NCI-H524 treated with DMSO at 0.1 percent for 48 hours (cell line): ENCODE measurements at regions not wholly inside any gene's neighbourhood (a gene's known extent, or its start where the extent isn't known, plus 50 kb on each side); places are given as distances from the start of the nearest gene placed in this dataset.
"Not testable (repeated sequence)": the region's sequence is repeated elsewhere in the genome, so short reads cannot be mapped to it uniquely, and the experiment has no call there.

Experiments
- DNase-seq: peaks from one replicate; lab custom pipeline; 2025; lab: John Stamatoyannopoulos, UW

DNA sequence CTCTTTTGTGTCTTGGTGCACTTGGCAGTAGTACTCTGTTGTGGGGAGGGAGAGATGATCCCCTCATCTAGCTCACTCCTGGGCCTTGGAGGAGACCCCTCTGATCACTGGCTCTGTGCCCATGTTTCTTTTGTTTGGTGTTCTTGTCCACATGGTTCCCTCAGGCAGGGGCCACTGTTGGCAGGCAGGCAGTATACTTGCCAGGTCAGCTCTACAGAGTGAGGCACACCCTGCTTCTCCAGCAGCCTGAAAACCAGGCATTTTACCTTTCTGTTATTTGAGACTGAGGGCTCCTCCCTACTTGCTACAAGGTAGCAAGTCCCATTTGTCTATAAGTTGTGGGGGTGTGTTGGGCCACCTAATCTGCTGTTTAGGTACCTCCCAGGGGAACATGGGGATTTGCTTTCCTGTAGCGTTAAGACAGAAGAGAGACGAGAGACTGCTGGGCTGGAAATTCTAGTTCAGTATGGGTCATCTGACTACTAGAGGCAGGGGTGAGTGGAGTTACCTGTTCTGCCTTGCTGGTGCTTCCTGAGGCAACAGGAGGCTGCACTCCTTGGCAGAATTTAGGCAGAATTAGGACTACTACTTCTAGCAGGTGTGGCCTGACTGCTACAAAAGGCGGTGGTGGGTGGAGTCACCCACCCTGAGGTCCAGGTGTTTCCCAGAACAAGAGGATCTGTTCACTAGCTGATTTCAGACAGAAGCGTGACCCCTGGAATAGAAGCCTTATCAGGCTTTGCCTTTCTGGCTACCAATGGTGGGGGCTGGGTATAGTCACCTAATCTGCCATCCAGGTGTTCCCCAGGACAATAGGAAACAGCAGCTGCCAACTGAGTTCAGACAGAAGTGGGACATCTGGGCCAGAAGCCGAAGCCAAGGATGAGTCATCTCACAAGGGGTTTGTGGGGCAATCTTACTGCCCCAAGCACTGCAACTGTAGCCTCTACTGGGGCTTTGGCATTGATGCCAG, 843.0 kb upstream of the ATXN8OS start:
- no peak for DNase-seq

DNA sequence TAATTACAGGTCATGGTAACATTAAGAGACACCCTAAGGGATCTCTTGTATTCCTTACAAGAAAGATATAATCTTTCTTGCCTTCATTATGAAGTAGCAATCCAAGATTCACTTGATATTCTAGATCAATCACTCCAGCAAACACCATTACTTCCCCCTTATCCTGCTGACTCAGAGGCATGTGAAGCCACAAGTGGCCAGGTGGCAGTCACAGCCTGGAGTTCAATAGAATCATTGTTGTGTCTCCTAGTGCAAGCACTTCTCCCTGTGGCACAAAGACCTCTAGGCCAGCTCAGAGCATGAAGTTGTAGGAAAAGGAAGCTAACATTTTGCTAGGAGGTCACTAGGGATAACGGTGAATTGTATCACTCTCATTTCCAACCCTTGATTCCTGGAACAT, 864.3 kb upstream of the ATXN8OS start:
- no peak for DNase-seq

DNA sequence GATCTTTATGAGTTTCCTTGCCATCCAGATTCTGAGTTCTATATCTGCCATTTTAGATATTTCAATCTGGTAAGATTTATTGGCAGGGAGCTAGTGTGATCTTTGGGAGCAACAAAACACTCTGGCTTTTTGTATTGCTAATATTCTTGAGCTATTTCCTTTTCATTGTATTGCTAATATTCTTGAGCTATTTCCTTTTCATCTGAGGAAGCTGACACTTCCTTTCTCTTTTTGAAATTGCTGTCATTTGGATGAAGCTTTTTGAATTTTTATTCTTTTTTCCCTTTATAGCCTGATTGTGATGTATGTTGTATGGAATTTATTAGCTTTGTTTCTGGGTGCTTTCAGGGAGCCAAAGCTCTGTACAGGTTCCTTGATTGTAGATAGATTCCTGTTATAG, 873.5 kb upstream of the ATXN8OS start:
- no peak for DNase-seq

DNA sequence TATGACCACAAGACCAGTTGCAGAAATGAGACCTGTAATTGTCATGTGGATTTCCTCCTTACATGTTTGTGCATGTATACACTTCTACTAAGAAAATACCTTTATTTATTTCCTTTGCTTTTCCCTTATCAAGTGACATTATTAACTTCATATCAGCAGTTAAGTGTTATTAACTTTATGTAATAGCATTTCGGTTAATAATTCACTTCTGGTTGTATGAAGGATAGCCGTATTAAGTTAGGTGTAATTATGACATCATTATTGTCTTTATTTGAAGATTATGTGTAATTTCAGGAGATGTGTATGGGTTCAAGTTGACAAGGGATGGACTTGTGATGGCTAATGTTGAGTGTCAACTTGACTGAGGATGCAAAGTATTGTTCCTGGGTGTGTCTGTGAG, 881.2 kb upstream of the ATXN8OS start:
- DNase-seq: no peak

DNA sequence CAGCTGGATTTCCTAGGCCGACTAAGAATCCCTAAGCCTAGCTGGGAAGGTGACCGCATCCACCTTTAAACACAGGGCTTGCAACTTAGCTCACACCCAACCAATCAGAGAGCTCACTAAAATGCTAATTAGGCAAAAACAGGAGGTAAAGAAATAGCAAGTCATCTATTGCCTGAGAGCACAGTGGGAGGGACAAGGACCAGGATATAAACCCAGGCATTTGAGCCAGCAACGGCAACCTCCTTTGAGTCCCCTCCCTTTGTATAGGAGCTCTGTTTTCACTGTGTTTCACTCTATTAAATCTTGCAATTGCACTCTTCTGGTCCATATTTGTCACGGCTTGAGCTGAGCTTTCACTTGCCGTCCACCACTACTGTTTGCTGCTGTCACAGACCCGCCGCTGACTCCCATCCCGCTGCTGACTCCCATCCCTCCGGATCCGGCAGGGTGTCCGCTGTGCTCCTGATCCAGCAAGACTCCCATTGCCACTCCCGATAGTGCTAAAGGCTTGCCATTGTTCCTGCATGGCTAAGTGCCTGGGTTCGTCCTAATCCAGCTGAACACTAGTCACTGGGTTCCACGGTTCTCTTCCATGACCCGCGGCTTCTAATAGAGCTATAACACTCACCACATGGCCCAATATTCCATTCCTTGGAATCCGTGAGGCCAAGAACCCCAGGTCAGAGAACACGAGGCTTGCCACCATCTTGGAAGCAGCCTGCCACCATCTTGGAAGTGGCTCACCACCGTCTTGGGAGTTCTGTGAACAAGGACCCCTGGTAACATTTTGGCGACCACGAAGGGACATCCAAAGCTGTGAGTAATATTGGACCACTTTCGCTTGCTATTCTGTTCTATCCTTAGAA, 885.8 kb upstream of the ATXN8OS start:
- DNase-seq: not testable (repeated sequence)

DNA sequence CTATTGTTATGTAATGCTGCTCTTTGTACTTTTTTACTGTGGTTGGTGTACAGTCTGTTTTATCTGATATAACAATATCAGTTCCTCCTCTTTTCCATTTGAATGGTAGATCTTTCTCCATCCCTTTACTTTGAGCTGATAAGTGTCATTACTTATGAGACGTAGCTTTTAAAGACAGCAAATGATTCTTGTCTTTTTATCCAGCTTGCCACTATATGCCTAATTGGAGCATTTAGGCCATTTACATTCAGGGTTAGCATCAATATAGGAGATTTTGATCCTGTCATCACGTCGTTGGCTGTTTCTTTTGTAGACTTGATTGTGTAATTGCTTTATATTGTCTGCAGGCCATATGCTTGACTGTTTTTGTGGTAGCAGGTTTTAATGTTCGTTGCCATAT, 894.2 kb upstream of the ATXN8OS start:
- DNase-seq: no peak

DNA sequence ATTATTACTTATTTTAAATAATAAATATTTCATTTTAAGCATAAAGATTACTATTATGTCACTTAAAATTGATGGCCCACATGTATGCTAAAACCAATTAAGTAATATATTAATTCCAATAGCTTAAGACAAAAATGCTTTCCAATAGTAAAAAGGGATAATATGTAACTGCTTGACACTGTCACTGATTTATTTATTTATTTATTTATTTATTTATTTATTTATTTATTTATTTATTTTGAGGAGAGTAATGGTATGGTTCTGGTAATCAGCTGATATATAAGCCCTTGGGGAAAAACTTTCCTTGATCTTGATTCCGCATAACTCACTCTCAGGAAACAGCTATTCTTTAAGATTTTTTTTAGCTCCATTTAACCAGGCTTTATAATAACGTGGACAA, 903.0 kb upstream of the ATXN8OS start:
- no peak for DNase-seq

DNA sequence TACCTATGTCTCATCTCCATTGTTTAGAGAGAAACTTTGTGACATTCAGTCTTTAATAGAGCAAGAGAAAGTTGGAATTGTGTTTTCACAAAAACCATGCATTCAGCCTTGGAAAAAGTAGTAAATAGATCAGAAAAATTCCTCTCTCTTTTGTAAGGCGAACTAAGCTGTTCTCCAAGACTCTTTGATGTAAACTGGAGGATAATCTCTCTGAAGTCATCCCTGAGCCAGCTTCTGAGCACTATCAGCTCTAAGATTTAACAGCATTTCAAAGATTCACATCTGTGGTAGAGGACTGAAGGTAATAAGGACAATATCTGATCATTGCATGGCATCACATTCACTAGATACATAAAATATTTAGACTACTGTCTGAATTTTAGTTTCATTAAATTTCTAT, 904.6 kb upstream of the ATXN8OS start:
- no peak for DNase-seq

DNA sequence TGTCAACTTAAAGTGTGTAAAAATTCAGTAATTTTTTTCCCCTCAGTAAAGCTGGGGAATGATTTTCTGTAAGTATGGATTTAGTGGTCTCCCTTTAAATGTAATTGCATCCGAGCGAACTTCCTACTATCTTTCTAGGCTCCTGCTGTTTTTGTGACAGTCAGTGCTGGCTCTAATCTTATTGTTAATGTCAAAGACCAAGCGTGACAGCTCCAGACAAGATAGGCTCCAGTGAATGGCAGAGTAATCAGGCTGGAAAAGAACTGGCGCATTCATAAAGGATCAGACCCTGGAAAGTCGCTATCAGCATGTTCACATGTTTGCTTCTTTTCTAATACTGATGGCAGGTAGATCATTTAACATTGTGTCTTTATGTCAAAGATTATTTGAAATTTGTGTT, 908.0 kb upstream of the ATXN8OS start:
- no peak for DNase-seq

DNA sequence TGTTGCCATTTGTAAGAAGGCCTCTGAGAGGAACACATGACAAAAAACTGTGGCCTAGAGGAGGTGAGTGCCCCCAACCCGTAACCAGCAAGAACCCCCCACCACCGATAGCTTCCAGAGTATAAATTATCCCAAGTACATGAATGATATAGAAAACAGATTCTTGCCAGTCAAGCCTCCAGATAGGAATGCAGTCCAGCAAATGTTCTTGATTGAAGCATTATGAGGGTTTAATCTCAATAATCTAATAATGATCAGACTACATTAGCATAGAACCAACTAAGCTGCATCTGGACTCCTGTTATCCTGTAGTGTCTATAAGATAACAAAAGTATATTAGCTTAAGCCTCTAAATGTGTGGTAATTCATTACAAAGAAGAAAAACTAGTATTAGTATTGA, 908.9 kb upstream of the ATXN8OS start:
- no peak for DNase-seq

DNA sequence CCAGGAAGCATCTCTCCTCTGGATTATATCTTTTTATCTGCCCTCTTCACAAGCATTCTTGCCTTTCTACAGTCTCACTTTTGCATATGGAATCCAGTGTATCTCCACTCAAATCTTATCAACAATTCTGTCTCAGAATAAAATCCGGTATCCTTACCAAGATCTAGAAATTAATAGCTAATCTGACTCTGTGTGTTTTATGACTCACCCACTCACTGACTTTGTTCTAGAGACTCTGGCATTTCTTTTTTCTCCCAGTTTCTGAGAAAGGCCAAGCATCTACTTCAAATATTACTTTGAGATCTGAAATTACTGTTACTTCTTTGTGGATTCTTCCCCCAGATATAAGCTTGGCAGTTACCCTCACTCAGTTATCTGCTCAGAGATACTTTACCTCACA, 913.5 kb upstream of the ATXN8OS start:
- DNase-seq: no peak

DNA sequence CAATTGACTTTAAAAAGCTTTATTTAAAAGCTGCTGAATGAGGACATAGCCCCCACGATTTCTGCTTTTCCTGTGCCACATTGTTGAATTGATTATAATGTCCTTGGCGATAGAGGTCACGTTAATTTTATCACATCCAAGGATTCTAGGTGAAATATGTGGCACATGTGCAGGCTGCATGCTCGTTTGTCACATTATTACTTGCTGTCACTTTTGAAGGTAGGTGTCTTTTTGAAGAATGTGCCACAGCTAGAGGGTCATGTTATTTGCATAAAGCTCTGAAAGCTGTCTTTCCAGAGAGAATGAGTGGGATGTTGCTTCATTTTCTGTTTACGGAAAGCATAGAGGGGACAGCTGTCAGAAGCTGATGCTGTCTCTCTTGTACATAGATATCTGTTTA, 927.6 kb upstream of the ATXN8OS start:
- no peak for DNase-seq

DNA sequence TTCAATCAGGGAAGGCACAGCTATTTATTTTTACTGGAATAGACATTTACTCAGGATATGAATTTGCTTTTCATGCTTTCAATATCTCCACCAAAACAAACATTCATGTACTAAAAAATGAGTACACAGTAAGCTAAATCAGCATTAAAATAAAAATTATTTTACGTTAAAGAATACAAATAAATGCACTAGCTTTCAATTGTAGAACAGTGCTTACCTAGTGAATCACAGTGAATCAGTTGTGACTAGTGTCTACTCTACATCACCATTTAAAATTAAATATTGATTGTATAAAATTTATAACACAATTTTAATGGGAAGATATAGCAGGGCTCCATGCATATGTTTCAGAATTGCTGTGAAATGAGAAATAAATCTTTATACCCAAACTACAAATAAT, 929.6 kb upstream of the ATXN8OS start:
- no peak for DNase-seq

DNA sequence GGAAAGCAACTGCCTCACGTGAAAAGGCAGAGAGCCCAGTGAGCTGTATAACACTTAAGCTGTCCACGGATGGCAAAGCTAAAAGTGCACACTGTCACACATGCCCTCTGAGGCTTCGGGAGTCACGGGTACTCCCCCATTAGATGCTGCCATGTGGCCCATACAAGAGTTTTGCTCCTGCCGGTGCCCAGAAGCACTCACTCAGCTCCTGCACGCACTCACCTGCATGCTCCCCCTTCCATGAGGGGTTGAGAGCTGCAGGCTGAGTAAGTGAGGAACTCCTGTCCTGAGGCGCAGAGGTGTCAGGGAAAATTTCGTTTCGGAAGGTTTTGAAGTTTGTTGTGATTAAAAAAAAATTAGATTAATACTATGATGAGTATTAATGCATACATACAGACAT, 939.2 kb upstream of the ATXN8OS start:
- no peak for DNase-seq

DNA sequence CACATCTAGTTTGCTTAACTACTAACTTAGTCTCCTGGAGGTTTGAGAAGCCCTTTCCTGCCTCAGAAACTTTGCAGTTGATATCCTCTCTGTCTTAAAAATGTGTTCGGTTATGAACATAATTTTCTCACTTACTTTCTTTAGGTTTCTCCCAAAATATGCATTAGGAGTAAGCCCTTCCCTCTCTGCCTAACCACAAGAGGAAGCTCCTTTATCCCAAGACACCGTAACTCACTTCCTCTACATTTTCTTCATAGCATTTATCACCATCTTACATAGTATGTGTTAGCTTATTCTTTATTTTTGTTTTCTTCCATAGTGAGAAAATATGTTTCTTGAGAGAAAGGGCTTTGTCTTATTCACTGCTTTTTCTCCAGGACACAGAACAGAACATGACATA, 952.5 kb upstream of the ATXN8OS start:
- no peak for DNase-seq

DNA sequence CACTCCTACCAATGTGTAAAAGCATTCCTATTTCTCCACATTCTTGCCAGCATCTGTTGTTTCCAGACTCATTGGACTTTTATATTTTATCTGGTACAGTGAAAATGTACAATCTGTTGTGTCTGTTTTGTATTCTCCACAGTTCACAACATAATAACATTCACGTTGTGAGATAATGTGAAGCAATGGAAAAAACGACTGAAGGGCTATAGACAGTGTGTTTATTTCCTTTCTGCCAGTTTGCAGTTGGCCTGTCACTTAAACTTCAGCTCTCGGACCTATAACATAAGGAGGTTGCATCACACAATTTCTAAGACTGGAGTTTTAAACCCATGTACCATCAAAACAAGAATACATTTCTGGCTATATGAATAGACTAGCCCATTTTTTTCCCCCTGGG, 965.5 kb upstream of the ATXN8OS start:
- no peak for DNase-seq

DNA sequence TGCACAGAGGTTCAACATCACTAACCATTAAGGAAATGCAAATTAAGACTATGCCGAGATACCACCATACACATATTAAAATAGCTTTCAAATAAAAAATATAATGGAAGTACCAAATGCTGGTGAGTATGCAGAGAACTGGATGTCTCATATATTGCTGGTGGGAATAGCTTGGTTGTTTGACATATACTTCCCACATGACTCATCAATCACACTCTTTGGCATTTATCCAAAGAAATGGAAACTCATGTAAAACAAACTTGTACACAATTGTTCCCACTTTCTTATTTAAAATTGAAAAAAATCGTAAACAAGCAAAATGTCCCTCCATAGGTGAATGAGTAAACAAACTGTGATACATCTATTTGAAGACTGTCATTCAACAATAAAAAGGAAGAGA, 982.6 kb upstream of the ATXN8OS start:
- DNase-seq: no peak

DNA sequence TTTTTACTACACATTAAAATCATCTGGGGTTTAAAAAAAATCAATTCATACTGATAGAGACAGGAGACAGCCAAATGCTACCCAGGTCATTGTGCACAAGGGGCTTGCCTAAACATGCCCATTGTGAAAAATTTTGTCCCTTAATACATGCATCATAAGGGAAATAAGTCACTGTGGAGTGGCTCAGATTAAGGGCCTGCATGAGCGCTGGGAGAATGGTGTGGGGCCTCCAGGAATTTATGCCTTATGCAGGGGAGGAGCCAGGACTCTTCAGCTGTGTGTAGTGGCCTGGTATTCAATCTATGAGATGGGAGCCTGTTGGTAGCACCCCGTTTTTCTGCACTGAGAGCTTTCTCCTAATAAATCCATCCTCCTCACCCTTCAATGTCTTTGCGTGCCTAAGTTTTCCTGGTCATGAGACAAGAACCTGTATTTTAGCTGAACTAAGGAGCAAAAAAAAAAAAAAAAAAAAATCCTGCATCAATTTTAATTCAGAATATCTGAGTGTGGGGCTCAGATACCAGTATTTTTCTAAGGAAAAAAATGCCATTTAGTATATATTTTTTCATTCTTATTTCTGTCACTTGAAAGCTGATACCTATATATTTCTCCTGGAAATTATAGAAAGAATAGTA, 997.6 kb upstream of the ATXN8OS start:
- DNase-seq: no peak

DNA sequence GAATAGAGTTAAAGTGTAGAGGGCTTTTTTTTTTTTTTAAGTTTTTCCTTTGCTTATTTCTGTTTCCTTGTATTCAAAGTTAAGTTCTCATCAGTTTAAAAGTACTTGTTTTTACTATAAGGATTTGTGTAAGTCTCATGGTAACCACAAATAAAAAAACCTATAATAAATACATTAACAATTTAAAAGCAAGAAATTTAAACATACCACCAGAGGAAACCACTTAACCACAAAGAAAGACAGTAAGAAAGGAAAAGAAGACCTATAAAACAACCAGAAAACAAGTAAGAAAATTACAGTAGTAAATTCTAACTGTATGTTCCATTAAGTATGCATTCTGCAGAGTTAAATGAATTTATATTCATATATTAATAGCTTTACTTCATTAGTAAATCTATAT, 999.1 kb upstream of the ATXN8OS start:
- DNase-seq: no peak

DNA sequence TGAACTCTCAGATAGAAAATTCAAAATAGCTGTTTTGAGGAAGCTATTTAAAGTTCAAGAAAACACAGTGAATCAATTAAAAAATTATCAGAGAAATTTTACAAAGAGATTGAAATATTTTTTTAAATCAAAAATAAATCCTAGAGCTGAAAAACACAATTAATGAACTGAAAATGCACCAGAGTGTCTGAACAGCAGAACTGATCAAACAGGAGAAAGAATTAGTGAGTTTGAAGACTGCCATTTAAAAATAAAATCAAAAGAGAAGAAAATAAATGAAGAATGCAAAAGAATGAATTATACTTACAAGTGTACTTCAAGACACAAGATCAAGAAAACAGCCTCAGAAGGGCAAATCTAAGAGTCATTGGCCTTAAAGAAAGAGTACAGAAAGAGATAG, 1000.2 kb upstream of the ATXN8OS start:
- no peak for DNase-seq

DNA sequence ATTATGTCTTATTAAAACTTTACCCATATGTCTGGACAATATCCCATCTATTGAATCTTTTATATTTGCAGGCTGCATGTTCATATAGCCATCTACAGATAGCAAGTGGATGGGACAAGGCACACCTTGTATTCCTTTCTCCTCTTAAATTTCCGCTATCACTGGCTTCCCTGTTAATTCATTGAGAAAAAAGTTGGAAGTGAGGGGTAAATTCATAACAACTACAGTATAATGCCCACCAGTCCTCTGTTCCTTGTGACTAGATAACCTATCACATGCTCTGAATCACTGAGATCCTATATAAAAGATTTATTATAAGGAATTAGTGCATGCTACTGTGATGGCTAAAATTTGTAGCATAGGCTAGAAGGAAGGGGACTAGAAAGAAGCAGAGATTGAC, 1005.8 kb upstream of the ATXN8OS start:
- DNase-seq: no peak

DNA sequence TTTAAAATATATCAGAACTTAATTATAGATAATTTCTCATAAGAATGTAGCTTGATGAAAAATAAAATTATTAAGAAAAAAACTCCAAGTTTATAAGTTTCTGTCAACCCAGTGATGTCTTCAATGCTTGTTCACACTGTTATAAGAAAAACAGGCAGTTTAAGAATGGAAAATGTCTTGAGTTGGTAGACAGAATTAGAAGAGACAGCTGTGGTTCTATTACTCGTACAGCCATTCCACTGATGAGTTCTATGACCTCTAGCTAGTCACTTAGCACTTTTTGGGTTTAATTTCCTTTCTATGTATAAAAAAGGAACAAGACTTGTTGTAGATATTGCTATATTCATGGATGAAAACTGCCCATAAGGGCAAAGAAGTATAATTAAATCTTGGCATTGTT, 1013.1 kb upstream of the ATXN8OS start:
- DNase-seq: no peak
